ENCODE measurements at regions not wholly inside any gene's neighbourhood (a gene's known extent, or its start where the extent isn't known, plus 50 kb on each side); places are given as distances from the start of the nearest gene placed in this dataset.

- no peaks in the 10 kb centered on the region for H3K4me1 ChIP-seq (ENCODE audit: control insufficient read depth, insufficient read depth, low read length)
- no peaks in the 10 kb centered on the region for H3K36me3 ChIP-seq (ENCODE audit: control insufficient read depth in 2 of 2, insufficient read depth in 1 of 2, low read length in 2 of 2)
- ChIA-PET POLR2A (no interaction called here), CTCF (no interaction called here)
- no peaks in the 10 kb centered on the region for H3K9me3 ChIP-seq (ENCODE audit: control insufficient read depth, insufficient read depth, low read depth, low read length)
- TF ChIP-seq ZBTB10 (tag by site-specific recombination; IDR thresholded peaks at IDR 0.05) = no peak
- TF ChIP-seq ZFP69B (tag by site-specific recombination; IDR thresholded peaks at IDR 0.05) = no peak
- no peak for TF ChIP-seq ZSCAN4 (tag by site-specific recombination; IDR thresholded peaks at IDR 0.05)
- TF ChIP-seq ZNF645 (tag by site-specific recombination; IDR thresholded peaks at IDR 0.05) = no peak
- no peak for TF ChIP-seq EGR2 (tag by site-specific recombination; IDR thresholded peaks at IDR 0.05; ENCODE audit: low read depth)
- TF ChIP-seq SP2 (tag by site-specific recombination; IDR thresholded peaks at IDR 0.05) = no peak
- no peak for TF ChIP-seq ZNF488 (tag by site-specific recombination; IDR thresholded peaks at IDR 0.05)
- no peak for TF ChIP-seq ZNF629 (tag by site-specific recombination; IDR thresholded peaks at IDR 0.05)
- TF ChIP-seq HOXA7 (CRISPR knock-in tag; IDR thresholded peaks at IDR 0.05; ENCODE audit: borderline replicate concordance) = no peak
- TF ChIP-seq YY2 (tag by site-specific recombination; IDR thresholded peaks at IDR 0.05) = no peak
- no peak for TF ChIP-seq ZNF426 (tag by site-specific recombination; IDR thresholded peaks at IDR 0.05)
- no peak for TF ChIP-seq PBX3 (CRISPR knock-in tag; IDR thresholded peaks at IDR 0.05)
- TF ChIP-seq ZNF549 (tag by site-specific recombination; IDR thresholded peaks at IDR 0.05) = no peak
- no peak for TF ChIP-seq ZNF280C (tag by site-specific recombination; IDR thresholded peaks at IDR 0.05)
- TF ChIP-seq ZNF174 (tag by site-specific recombination; IDR thresholded peaks at IDR 0.05) = no peak
- no peak overlapping the region for H3K4me3 ChIP-seq (ENCODE audit: low read depth, low read length)
- no peak overlapping the region for H3K27ac ChIP-seq (ENCODE audit: extremely low read depth, low read depth, low read length)
Measured at GRCh38 chr22:47835726-47836125, 1073.3 kb downstream of the TBC1D22A start.

- no peak overlapping the region for H3K4me3 ChIP-seq (ENCODE audit: low read depth, low read length)
- ChIA-PET CTCF (no interaction called here), POLR2A (no interaction called here)
- H3K4me1 ChIP-seq (ENCODE audit: control insufficient read depth, insufficient read depth, low read length) = no peaks in the 10 kb centered on the region
- no peak overlapping the region for H3K27ac ChIP-seq (ENCODE audit: extremely low read depth, low read depth, low read length)
- H3K9me3 ChIP-seq (ENCODE audit: control insufficient read depth, insufficient read depth, low read depth, low read length) = no peaks in the 10 kb centered on the region
- no peaks in the 10 kb centered on the region for H3K36me3 ChIP-seq (ENCODE audit: control insufficient read depth in 2 of 2, insufficient read depth in 1 of 2, low read length in 2 of 2)
- no peak for TF ChIP-seq ZNF133 (tag by site-specific recombination; IDR thresholded peaks at IDR 0.05)
- TF ChIP-seq ZSCAN4 (tag by site-specific recombination; IDR thresholded peaks at IDR 0.05) = no peak
- no peak for TF ChIP-seq ZBTB44 (tag by site-specific recombination; IDR thresholded peaks at IDR 0.05)
- TF ChIP-seq ZNF629 (tag by site-specific recombination; IDR thresholded peaks at IDR 0.05) = no peak
- TF ChIP-seq ZNF140 (tag by site-specific recombination; IDR thresholded peaks at IDR 0.05) = no peak
- no peak for TF ChIP-seq ZNF335 (tag by site-specific recombination; conservative IDR thresholded peaks at IDR 0.05)
- no peak for TF ChIP-seq ZBTB7A (tag by site-specific recombination; IDR thresholded peaks at IDR 0.05; ENCODE audit: low read depth)
Measured at GRCh38 chr22:47826016-47826415, 1063.6 kb downstream of the TBC1D22A start.
